ENCODE measurements at regions not wholly inside any gene's neighbourhood (a gene's known extent, or its start where the extent isn't known, plus 50 kb on each side); places are given as distances from the start of the nearest gene placed in this dataset.
A peak's percentile ranks its signal among the peaks of the same experiment; 100 is the strongest.

DNA sequence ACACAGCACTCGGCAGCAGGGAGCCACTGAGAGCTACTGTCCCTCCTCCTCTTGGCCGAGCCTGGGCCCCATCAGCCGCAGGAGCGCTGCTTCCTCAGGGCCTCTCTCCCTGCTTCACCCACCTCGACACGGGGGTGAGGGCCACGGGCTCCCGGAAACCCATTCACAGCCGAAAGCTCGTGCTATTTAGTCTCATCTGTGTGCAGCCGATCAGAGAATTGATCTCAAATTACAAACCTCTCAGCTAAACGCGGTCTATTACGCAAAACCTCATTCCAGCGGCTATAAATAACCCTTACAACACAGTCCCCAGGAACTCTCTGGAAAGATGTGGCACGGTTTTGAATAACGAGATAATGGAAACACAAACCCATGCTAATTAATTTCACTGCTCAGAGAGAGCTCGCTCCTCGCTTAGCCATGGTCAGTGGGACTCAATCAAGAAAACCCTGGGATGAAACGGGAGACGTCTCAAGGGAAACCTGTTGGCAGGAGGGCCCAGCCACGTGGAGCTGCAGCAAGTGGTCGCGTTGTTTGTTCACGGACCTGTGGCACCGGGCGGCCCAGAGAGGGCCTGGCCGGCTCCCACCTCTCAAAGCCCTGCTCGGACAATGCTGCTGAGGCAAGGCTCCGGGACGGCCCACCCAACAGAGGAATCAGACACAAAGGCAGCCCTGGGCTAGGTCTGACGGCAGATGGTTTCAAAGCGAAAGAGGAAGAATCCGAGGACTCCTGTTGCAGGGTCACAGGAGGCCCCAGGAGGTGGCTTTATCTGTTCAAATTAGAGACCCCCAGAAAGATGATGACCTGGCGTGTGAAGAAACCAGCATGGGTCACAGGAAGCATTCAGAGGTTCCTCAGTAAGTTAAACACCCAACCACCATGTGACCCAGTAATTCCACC is 210.5 kb downstream of the CTTN start:
- Histone ChIP-seq H2AFZ (no peak overlapping the region), H3K36me3 (ENCODE audit: low read depth) (no peaks in the 10 kb centered on the region), H3K9me3 (ENCODE audit: low read depth) (no peaks in the 10 kb centered on the region), H3K27ac (no peak overlapping the region), H3K4me3 (no peak overlapping the region), H3K79me2 (ENCODE audit: insufficient read depth) (no peaks in the 10 kb centered on the region), H3K9ac (no peak overlapping the region), H3K4me2 (ENCODE audit: unreplicated experiment) (no peak overlapping the region), H4K20me1 (ENCODE audit: insufficient read depth) (no peaks in the 10 kb centered on the region), H3F3A (ENCODE audit: insufficient read depth) (no peaks in the 10 kb centered on the region), H3K9me2 (ENCODE audit: insufficient read depth) (no peaks in the 10 kb centered on the region), H3K4me1 (ENCODE audit: insufficient read depth) (no peaks in the 10 kb centered on the region), H3K27me3 (replicated peaks; ENCODE audit: insufficient read depth) (no peaks in the 10 kb centered on the region; the same call in 1 of the 2 replicates)
- DNase-seq: peak; percentile 56
- in situ Hi-C loops (cut with MboI): no loop called here
- TF ChIP-seq EZH2 (IDR thresholded peaks at IDR 0.05; ENCODE audit: insufficient read depth, poor library complexity, severe bottlenecking) (no peak), EZH2phosphoT487 (IDR thresholded peaks at IDR 0.05; ENCODE audit: insufficient read depth, low read depth) (no peak)
- 20 to 23% methylated on average over 34 to 35 of the region's 35 CpGs for WGBS, 2 experiments (ENCODE audit: low coverage in 1 of 2, low lambda C conversion rate in 2 of 2, missing lambda C conversion rate in 2 of 2)

DNA sequence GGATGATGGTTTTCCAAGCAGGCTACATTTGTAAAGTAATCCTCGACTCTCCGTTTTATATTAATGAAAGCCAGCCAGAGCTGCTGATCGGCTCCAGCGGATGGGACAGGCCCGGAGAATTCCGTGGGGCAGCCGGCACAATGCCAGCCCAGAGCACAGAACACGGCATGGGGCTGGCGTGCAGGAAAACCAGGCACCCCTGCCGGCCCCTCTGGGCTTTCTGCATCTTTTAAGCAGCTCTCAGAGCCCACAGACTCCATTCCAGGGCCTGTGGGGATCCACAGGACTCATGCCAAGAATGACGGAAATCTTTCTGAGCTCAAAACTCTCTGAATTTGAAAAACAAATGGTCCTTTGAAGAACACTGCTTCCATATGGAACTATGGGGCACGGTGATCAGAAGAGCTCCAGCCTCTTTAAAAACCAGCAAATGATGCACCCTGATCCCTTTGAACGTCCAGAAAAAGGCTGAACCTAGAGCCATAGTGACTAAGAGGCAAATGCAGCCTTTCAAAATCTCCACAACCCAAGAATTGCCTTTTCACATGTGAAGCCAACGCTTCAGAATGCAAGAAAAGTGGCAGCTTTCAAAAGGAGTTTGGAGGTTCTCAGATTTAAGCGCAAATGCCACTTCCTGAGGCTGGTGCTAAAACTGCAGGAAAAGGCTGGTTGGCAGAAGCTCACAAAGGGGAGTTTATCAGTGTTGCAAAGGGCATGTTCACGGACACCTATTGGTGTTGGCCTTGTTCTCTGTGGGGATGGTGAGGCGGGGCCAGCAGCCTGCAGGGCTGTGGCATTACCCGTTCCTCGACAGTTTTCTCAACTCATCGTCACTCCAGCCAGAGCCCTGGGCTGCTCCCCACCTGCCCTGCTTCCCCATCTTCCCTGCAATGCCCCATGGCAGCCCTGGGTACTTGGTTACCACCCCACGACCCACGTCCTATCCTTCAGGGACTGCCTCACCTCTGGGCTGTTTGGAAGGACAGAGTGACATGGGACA is 212.5 kb downstream of the CTTN start:
- TF ChIP-seq EZH2phosphoT487 (IDR thresholded peaks at IDR 0.05; ENCODE audit: insufficient read depth, low read depth): no peak
- no peak for TF ChIP-seq EZH2 (IDR thresholded peaks at IDR 0.05; ENCODE audit: insufficient read depth, poor library complexity, severe bottlenecking)
- in situ Hi-C loops (cut with MboI): no loop called here
- H3F3A ChIP-seq (ENCODE audit: insufficient read depth): no peaks in the 10 kb centered on the region
- no peak overlapping the region for H2AFZ ChIP-seq
- H3K36me3 ChIP-seq (ENCODE audit: low read depth): no peaks in the 10 kb centered on the region
- no peaks in the 10 kb centered on the region; the same call in 1 of the 2 replicates for H3K27me3 ChIP-seq (replicated peaks; ENCODE audit: insufficient read depth)
- WGBS, 2 experiments (ENCODE audit: low coverage in 1 of 2, low lambda C conversion rate in 2 of 2, missing lambda C conversion rate in 2 of 2): 17 to 21% methylated on average over 22 of the region's 22 CpGs
- no peak overlapping the region for H3K9ac ChIP-seq
- H3K4me2 ChIP-seq (ENCODE audit: unreplicated experiment): no peak overlapping the region
- H3K9me3 ChIP-seq (ENCODE audit: low read depth): no peaks in the 10 kb centered on the region
- H3K4me1 ChIP-seq (ENCODE audit: insufficient read depth): no peaks in the 10 kb centered on the region
- no peaks in the 10 kb centered on the region for H3K79me2 ChIP-seq (ENCODE audit: insufficient read depth)
- no peaks in the 10 kb centered on the region for H4K20me1 ChIP-seq (ENCODE audit: insufficient read depth)
- DNase-seq: no peak
- no peak overlapping the region for H3K4me3 ChIP-seq
- H3K9me2 ChIP-seq (ENCODE audit: insufficient read depth): no peaks in the 10 kb centered on the region
- no peak overlapping the region for H3K27ac ChIP-seq

DNA sequence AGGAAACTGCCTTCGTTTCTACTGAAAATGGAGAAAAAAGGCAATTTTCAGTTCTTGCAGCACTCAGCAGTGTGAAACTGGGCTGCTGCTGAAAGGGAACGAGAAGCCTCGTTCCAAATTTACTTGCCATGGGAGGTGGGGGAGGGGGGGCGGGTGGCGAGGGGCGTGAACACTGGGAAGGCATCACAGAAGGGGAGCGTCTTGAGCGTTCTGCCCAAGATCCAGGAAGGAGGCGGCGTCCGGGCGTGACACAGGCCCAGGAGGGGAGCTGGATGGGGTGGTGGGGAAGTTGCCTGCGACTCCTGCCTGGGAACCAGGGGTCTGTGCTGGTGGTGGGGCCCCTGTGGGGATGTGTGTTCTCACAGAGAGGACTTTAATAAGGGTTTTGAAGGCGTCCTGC is 213.5 kb downstream of the CTTN start:
- Histone ChIP-seq H3K4me2 (ENCODE audit: unreplicated experiment) (no peak overlapping the region), H3K27ac (no peak overlapping the region), H3F3A (ENCODE audit: insufficient read depth) (no peaks in the 10 kb centered on the region), H3K79me2 (ENCODE audit: insufficient read depth) (no peaks in the 10 kb centered on the region), H3K4me1 (ENCODE audit: insufficient read depth) (no peaks in the 10 kb centered on the region), H3K36me3 (ENCODE audit: low read depth) (no peaks in the 10 kb centered on the region), H4K20me1 (ENCODE audit: insufficient read depth) (no peaks in the 10 kb centered on the region), H2AFZ (no peak overlapping the region), H3K9me3 (ENCODE audit: low read depth) (no peaks in the 10 kb centered on the region), H3K27me3 (replicated peaks; ENCODE audit: insufficient read depth) (no peaks in the 10 kb centered on the region; the same call in 1 of the 2 replicates), H3K9ac (no peak overlapping the region), H3K4me3 (no peak overlapping the region), H3K9me2 (ENCODE audit: insufficient read depth) (no peaks in the 10 kb centered on the region)
- no peak for TF ChIP-seq EZH2 (IDR thresholded peaks at IDR 0.05; ENCODE audit: insufficient read depth, poor library complexity, severe bottlenecking)
- no peak for TF ChIP-seq EZH2phosphoT487 (IDR thresholded peaks at IDR 0.05; ENCODE audit: insufficient read depth, low read depth)
- WGBS, 2 experiments (ENCODE audit: low coverage in 1 of 2, low lambda C conversion rate in 2 of 2, missing lambda C conversion rate in 2 of 2): 39 to 53% methylated on average over 4 to 14 of the region's 14 CpGs
- DNase-seq: no peak
- in situ Hi-C loops (cut with MboI): no loop called here

DNA sequence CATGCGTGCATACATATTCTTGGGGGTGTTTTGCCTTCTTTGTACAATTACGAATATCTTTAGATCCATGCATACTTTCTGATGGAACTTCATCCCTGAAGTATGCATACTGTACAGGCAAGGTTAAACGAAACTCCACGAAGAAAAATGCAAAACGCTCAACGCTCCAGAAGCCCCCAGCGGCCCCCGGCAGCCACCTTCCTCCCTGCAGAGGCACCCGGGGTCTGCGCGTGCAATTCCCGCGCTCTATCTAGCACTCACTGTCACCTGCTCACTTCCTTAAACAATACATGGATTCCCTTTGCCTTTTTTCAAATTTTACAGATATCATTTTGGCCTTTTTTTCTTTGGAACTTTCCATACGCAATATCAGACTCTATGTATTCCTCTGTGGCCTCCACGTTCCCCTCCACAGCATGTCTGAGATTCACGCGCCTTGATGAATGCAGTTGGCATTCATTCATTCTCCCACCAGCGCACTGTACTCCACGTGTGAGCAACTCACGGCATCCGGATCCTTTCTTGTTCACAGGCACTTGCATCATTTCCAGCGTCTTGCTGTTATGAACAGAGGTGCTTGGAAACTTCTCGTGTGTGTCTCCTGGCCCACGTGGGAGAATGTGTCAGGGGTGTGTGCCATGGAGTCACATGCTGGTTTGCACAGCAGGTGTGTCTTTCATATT is 214.3 kb downstream of the CTTN start:
- H3K4me1 ChIP-seq (ENCODE audit: insufficient read depth): no peaks in the 10 kb centered on the region
- in situ Hi-C loops (cut with MboI): no loop called here
- H3K27ac ChIP-seq: no peak overlapping the region
- H3K9ac ChIP-seq: no peak overlapping the region
- DNase-seq: peak; percentile 6
- H3K79me2 ChIP-seq (ENCODE audit: insufficient read depth): no peaks in the 10 kb centered on the region
- 56 to 58% methylated on average over 24 of the region's 24 CpGs for WGBS, 2 experiments (ENCODE audit: low coverage in 1 of 2, low lambda C conversion rate in 2 of 2, missing lambda C conversion rate in 2 of 2)
- H3F3A ChIP-seq (ENCODE audit: insufficient read depth): no peaks in the 10 kb centered on the region
- no peak overlapping the region for H2AFZ ChIP-seq
- no peaks in the 10 kb centered on the region for H4K20me1 ChIP-seq (ENCODE audit: insufficient read depth)
- no peak for TF ChIP-seq EZH2phosphoT487 (IDR thresholded peaks at IDR 0.05; ENCODE audit: insufficient read depth, low read depth)
- no peak for TF ChIP-seq EZH2 (IDR thresholded peaks at IDR 0.05; ENCODE audit: insufficient read depth, poor library complexity, severe bottlenecking)
- H3K9me3 ChIP-seq (ENCODE audit: low read depth): no peaks in the 10 kb centered on the region
- H3K4me2 ChIP-seq (ENCODE audit: unreplicated experiment): no peak overlapping the region
- H3K9me2 ChIP-seq (ENCODE audit: insufficient read depth): no peaks in the 10 kb centered on the region
- H3K36me3 ChIP-seq (ENCODE audit: low read depth): no peaks in the 10 kb centered on the region
- no peak overlapping the region for H3K4me3 ChIP-seq
- no peaks in the 10 kb centered on the region; the same call in 1 of the 2 replicates for H3K27me3 ChIP-seq (replicated peaks; ENCODE audit: insufficient read depth)

Measured in GM23248 (cell line).